Right lobe of liver (tissue), 6 donors: ENCODE measurements at regions not wholly inside any gene's neighbourhood (a gene's known extent, or its start where the extent isn't known, plus 50 kb on each side); places are given as distances from the start of the nearest gene placed in this dataset.

Source experiments
- ATAC-seq, 4 donors: fragments of 200-7000 bp; cut with Tn5 transposase; one replicate each; pipeline ENCODE4 v1.9.1; 2020; ENCODE audit warnings: mild to moderate bottlenecking in 4 of 4, moderate library complexity in 4 of 4
- DNase-seq, 3 donors: peaks; one replicate each; pipeline ENCODE4 v3.0.0-alpha.2; 2020
- H3K27ac ChIP-seq, 3 donors: fragments of 200-600 bp; one replicate each; pipeline ENCODE4 v1.8.0; 2022
- H3K27me3 ChIP-seq, 2 donors: fragments of 200-600 bp; one replicate each; pipeline ENCODE4 v1.8.0; 2022
- H3K36me3 ChIP-seq, 4 donors: fragments of 200-600 bp; sonication (generic) in 1 of 4; one replicate each; pipeline versions ENCODE4 v1.5.1 to v1.8.0; 2017 to 2022; ENCODE audit warnings: control low read depth in 1 of 4
- H3K4me1 ChIP-seq, 4 donors: fragments of 200-600 bp; sonication (generic) in 1 of 4; one replicate each; pipeline versions ENCODE4 v1.5.1 to v1.8.0; 2017 to 2022; ENCODE audit warnings: control low read depth in 1 of 4
- H3K4me3 ChIP-seq, 3 donors: fragments of 200-600 bp; one replicate each; pipeline ENCODE4 v1.8.0; 2022
- H3K9me3 ChIP-seq, 4 donors: fragments of 200-600 bp; sonication (generic) in 1 of 4; one replicate each; pipeline versions ENCODE4 v1.5.1 to v1.8.0; 2017 to 2022; ENCODE audit warnings: control low read depth in 1 of 4
- CTCF ChIP-seq, 4 donors: fragments of 200-600 bp in 3 of 4; fragments of 450-650 bp in 1 of 4; IDR thresholded peaks; one replicate each; pipeline versions ENCODE4 v1.5.1 to v1.8.0; 2016 to 2022; ENCODE audit warnings: antibody characterized with exemption in 4 of 4, mild to moderate bottlenecking in 2 of 4
- POLR2A ChIP-seq: fragments of 450-650 bp; IDR thresholded peaks from one replicate; pipeline ENCODE4 v1.6.1; 2017; ENCODE audit warnings: antibody characterized with exemption, mild to moderate bottlenecking
- WGBS: methylation state at CpG from one replicate; pipeline ENCODE4 v1.1.6; 2018; ENCODE audit warnings: low coverage, low lambda C conversion rate; ENCODE audit not compliant: insufficient coverage; ENCODE audit errors: missing lambda C conversion rate; 5-methylcytosine and 5-hydroxymethylcytosine counted together
- intact Hi-C, 2 donors: fragments of 100-400 bp; cut with DNase I; formaldehyde crosslinking; loops; one replicate each; pipeline versions ENCODE4 v1.11.2 to v1.14.1; 2022
- donor health status: DM: no; HTN: yes; CAD: no.
- donor health status: DM: no; HTN: no; CAD: no.
- donor health status: DM: no; HTN: no; CAD: no.
- donor health status: DM: no; HTN: yes; CAD: no.
- donor health status: DM: no; HTN: yes; CAD: no.

- Histone ChIP-seq H3K36me3 (no peaks in the 10 kb centered on the region), H3K4me3 (no peak overlapping the region), H3K27me3 (no peaks in the 10 kb centered on the region), H3K27ac (no peak overlapping the region), H3K9me3 (no peaks in the 10 kb centered on the region), H3K4me1 (no peaks in the 10 kb centered on the region)
- ATAC-seq (peak in 2 of 4 donors; percentile 44 to 45), DNase-seq (no peak)
- TF ChIP-seq POLR2A (no peak), CTCF (IDR thresholded peaks at IDR 0.05) (no peak)
- intact Hi-C loops, result no loop called here
- WGBS, result 24% methylated on average over 20 of the region's 35 CpGs
Observed at GRCh38 chr22:49481659-49482399, 345.8 kb downstream of the BRD1 start.

GRCh38 chr22:49480896-49481658, 346.6 kb downstream of the BRD1 start:
- WGBS, result 65% methylated on average over 19 of the region's 23 CpGs
- peak in 2 of 4 donors; percentile 9 to 23 for ATAC-seq
- DNase-seq, result no peak

GRCh38 chr22:49480331-49480730, 347.3 kb downstream of the BRD1 start:
- no peak for ATAC-seq

More at GRCh38 chr22:49480896-49481658, 346.6 kb downstream of the BRD1 start:
- intact Hi-C loops, result no loop called here
- no peaks in the 10 kb centered on the region for H3K9me3 ChIP-seq
- TF ChIP-seq POLR2A, result no peak
- no peak for TF ChIP-seq CTCF (IDR thresholded peaks at IDR 0.05)
- H3K27me3 ChIP-seq, result no peaks in the 10 kb centered on the region
- H3K27ac ChIP-seq, result no peak overlapping the region
- H3K4me1 ChIP-seq, result no peaks in the 10 kb centered on the region
- H3K36me3 ChIP-seq, result no peaks in the 10 kb centered on the region
- no peak overlapping the region for H3K4me3 ChIP-seq

GRCh38 chr22:49479566-49479965, 348.1 kb downstream of the BRD1 start:
- H3K27me3 ChIP-seq, result no peaks in the 10 kb centered on the region

More at GRCh38 chr22:49480331-49480730, 347.3 kb downstream of the BRD1 start:
- Histone ChIP-seq H3K9me3 (no peaks in the 10 kb centered on the region), H3K4me1 (no peaks in the 10 kb centered on the region), H3K27ac (no peak overlapping the region), H3K36me3 (no peaks in the 10 kb centered on the region), H3K27me3 (no peaks in the 10 kb centered on the region), H3K4me3 (no peak overlapping the region)
- intact Hi-C loops, result no loop called here
- TF ChIP-seq POLR2A (no peak), CTCF (IDR thresholded peaks at IDR 0.05) (no peak)
- whole genome bisulfite sequencing, result 44% methylated on average over 9 of the region's 9 CpGs
- DNase-seq, result no peak

More at GRCh38 chr22:49479566-49479965, 348.1 kb downstream of the BRD1 start:
- DNase-seq (no peak), ATAC-seq (no peak)
- H3K9me3 ChIP-seq, result no peaks in the 10 kb centered on the region
- TF ChIP-seq CTCF (IDR thresholded peaks at IDR 0.05), result no peak
- TF ChIP-seq POLR2A, result no peak
- H3K36me3 ChIP-seq, result no peaks in the 10 kb centered on the region
- no peaks in the 10 kb centered on the region for H3K4me1 ChIP-seq
- intact Hi-C loops, result no loop called here
- 73% methylated on average over 7 of the region's 9 CpGs for WGBS
- no peak overlapping the region for H3K27ac ChIP-seq
- no peak overlapping the region for H3K4me3 ChIP-seq
